A673 (cell line): ENCODE measurements at regions not wholly inside any gene's neighbourhood (a gene's known extent, or its start where the extent isn't known, plus 50 kb on each side); places are given as distances from the start of the nearest gene placed in this dataset.

Source experiments
- BruUV-seq: library from RNA; stranded (reverse); fragments of 400-500 nt; replicated peaks from 2 replicates; lab custom pipeline; 2021; lab: Mats Ljungman, UMichigan
- CTCF ChIA-PET: fragments of 300-600 bp; sonication (Branson Sonifier 250); formaldehyde crosslinking; loops from one replicate; lab custom pipeline; 2022; ENCODE audit warnings: antibody characterized with exemption; lab: Charles Lee
- POLR2A ChIA-PET: fragments of 300-600 bp; sonication (Branson Sonifier 250); formaldehyde crosslinking; loops from one replicate; lab custom pipeline; 2022; ENCODE audit warnings: antibody characterized with exemption; ENCODE audit not compliant: low non-redundant PET; lab: Charles Lee
- DNase-seq: peaks from one replicate; pipeline ENCODE4 v3.0.0-alpha.2; 2015; ENCODE audit warnings: low spot score
- H3K27ac ChIP-seq: fragments of 200-600 bp; sonication (generic); 2 replicates; pipeline ENCODE4 v1.5.1; 2016; ENCODE audit warnings: mixed run types, low read depth, mild to moderate bottlenecking, mixed read lengths, antibody characterized with exemption, low read length; ENCODE audit not compliant: poor library complexity, severe bottlenecking
- H3K27me3 ChIP-seq: fragments of 200-600 bp; sonication (generic); replicated peaks from 2 replicates; pipeline ENCODE4 v1.6.1; 2017; ENCODE audit warnings: mixed run types, low read depth, mild to moderate bottlenecking, mixed read lengths, antibody characterized with exemption, low read length; ENCODE audit not compliant: insufficient read depth, poor library complexity
- H3K36me3 ChIP-seq: fragments of 200-600 bp; sonication (generic); 2 replicates; pipeline ENCODE4 v1.6.1; 2016; ENCODE audit warnings: mixed run types, mild to moderate bottlenecking, mixed read lengths, antibody characterized with exemption, low read length; ENCODE audit not compliant: insufficient read depth, poor library complexity, severe bottlenecking
- H3K4me1 ChIP-seq: fragments of 200-600 bp; sonication (generic); 2 replicates; pipeline ENCODE4 v1.6.1; 2017; ENCODE audit warnings: mixed run types, mild to moderate bottlenecking, mixed read lengths, antibody characterized with exemption, low read length; ENCODE audit not compliant: insufficient read depth, poor library complexity, severe bottlenecking
- H3K4me3 ChIP-seq: fragments of 200-600 bp; sonication (generic); 2 replicates; pipeline ENCODE4 v1.5.1; 2016; ENCODE audit warnings: low read depth, mixed run types, mild to moderate bottlenecking, mixed read lengths, low read length; ENCODE audit not compliant: poor library complexity, severe bottlenecking
- H3K9me3 ChIP-seq: fragments of 200-600 bp; sonication (generic); 2 replicates; pipeline ENCODE4 v1.6.1; 2016; ENCODE audit warnings: mixed run types, low read depth, mild to moderate bottlenecking, mixed read lengths, antibody characterized with exemption, low read length; ENCODE audit not compliant: poor library complexity, severe bottlenecking
- CTCF ChIP-seq: fragments of 300-800, 200-600 bp; sonication (generic); conservative IDR thresholded peaks from 2 replicates; pipeline ENCODE4 v1.5.1; 2017; ENCODE audit warnings: low read depth, mild to moderate bottlenecking, antibody characterized with exemption, low read length, moderate library complexity, mixed read lengths
- EZH2 ChIP-seq: fragments of 200-600 bp; sonication (generic); IDR thresholded peaks from 2 replicates; pipeline ENCODE4 v1.6.1; 2017; ENCODE audit warnings: borderline replicate concordance, low read depth, mild to moderate bottlenecking, mixed read lengths, antibody characterized with exemption, low read length; ENCODE audit not compliant: poor library complexity, severe bottlenecking
- intact Hi-C: fragments of 100-400 bp; cut with micrococcal nuclease; formaldehyde crosslinking; loops from one replicate; pipeline ENCODE4 v1.10.0; 2022; ENCODE audit not compliant: unreplicated experiment

GRCh38 chr2:167818521-167818920 is 428.9 kb downstream of the STK39 start:
- H3K4me3 ChIP-seq: no peak overlapping the region
- no peak for TF ChIP-seq CTCF
- no peak for TF ChIP-seq EZH2
- ChIA-PET CTCF (no interaction called here), POLR2A (no interaction called here)
- H3K27me3 ChIP-seq: no peaks in the 10 kb centered on the region
- intact Hi-C loops: no loop called here
- DNase-seq: no peak
- no peak overlapping the region for H3K27ac ChIP-seq
- H3K36me3 ChIP-seq: no peaks in the 10 kb centered on the region
- H3K4me1 ChIP-seq: no peaks in the 10 kb centered on the region
- no TSS peak for BruUV-seq
- H3K9me3 ChIP-seq: no peaks in the 10 kb centered on the region

- no peaks in the 10 kb centered on the region for H3K36me3 ChIP-seq
- H3K27me3 ChIP-seq: no peaks in the 10 kb centered on the region
- BruUV-seq: no TSS peak
Measured at GRCh38 chr2:167817908-167818307, 429.5 kb downstream of the STK39 start.

GRCh38 chr2:167817422-167817821 is 430.0 kb downstream of the STK39 start:
- no peak overlapping the region for H3K27ac ChIP-seq
- H3K4me1 ChIP-seq: no peaks in the 10 kb centered on the region
- ChIA-PET CTCF (no interaction called here), POLR2A (no interaction called here)
- H3K4me3 ChIP-seq: no peak overlapping the region
- H3K27me3 ChIP-seq: no peaks in the 10 kb centered on the region
- H3K9me3 ChIP-seq: no peaks in the 10 kb centered on the region
- no peak for DNase-seq
- no peak for TF ChIP-seq CTCF
- no peak for TF ChIP-seq EZH2
- intact Hi-C loops: no loop called here
- H3K36me3 ChIP-seq: no peaks in the 10 kb centered on the region
- BruUV-seq: no TSS peak

More at GRCh38 chr2:167817908-167818307, 429.5 kb downstream of the STK39 start:
- DNase-seq: no peak
- H3K4me3 ChIP-seq: no peak overlapping the region
- intact Hi-C loops: no loop called here
- no peak overlapping the region for H3K27ac ChIP-seq
- no peak for TF ChIP-seq EZH2
- TF ChIP-seq CTCF: no peak
- ChIA-PET CTCF (no interaction called here), POLR2A (no interaction called here)
- no peaks in the 10 kb centered on the region for H3K4me1 ChIP-seq
- no peaks in the 10 kb centered on the region for H3K9me3 ChIP-seq
